Mammary epithelial cell (primary cell): ENCODE measurements at regions not wholly inside any gene's neighbourhood (a gene's known extent, or its start where the extent isn't known, plus 50 kb on each side); places are given as distances from the start of the nearest gene placed in this dataset.

Experiments used
- CTCF ChIP-seq, 2 donors: IDR thresholded peaks in 1 of 2; conservative IDR thresholded peaks in 1 of 2; 2 replicates each; pipeline ENCODE4 v1.5.1; 2011 to 2012; ENCODE audit warnings: inconsistent platforms in 2 of 2, low read length in 2 of 2, mild to moderate bottlenecking in 2 of 2, control low read depth in 1 of 2, low read depth in 1 of 2; ENCODE audit not compliant: insufficient read depth in 1 of 2; ENCODE audit errors: extremely low read depth in 1 of 2
- EZH2 ChIP-seq: IDR thresholded peaks from 2 replicates; pipeline ENCODE4 v1.6.1; 2012; ENCODE audit warnings: low read length, inconsistent platforms, borderline replicate concordance

GRCh38 chr4:43999669-44000068, 448.9 kb downstream of the KCTD8 start:
- TF ChIP-seq CTCF (conservative IDR thresholded peaks at IDR 0.05 in 1 of 2, IDR thresholded peaks at IDR 0.05 in 1 of 2; ENCODE audit: extremely low read depth in 1 of 2, insufficient read depth in 1 of 2, low read depth in 1 of 2, low read length in 2 of 2) (no peak), EZH2 (no peak)
